Caki2 (cell line): ENCODE measurements at regions not wholly inside any gene's neighbourhood (a gene's known extent, or its start where the extent isn't known, plus 50 kb on each side); places are given as distances from the start of the nearest gene placed in this dataset.

Experiments used
- DNase-seq: peaks from one replicate; pipeline ENCODE4 v3.0.0-alpha.2; 2015; ENCODE audit warnings: low read depth
- in situ Hi-C: cut with HindIII; loops from 2 replicates; pipeline ENCODE4 v1.10.0; 2016; ENCODE audit warnings: low sequenced_read_pairs, low pct_unique_long_range_greater_than_20kb, mixed read lengths

- in situ Hi-C loops: no loop called here
- no peak for DNase-seq
Observed at GRCh38 chr1:232267837-232268598, 361.9 kb downstream of the SIPA1L2 start.

GRCh38 chr1:232267092-232267836 lies 362.7 kb downstream of the SIPA1L2 start:
- no peak for DNase-seq
- in situ Hi-C loops: no loop called here

- in situ Hi-C loops: no loop called here
Observed at GRCh38 chr1:232263452-232263851, 366.5 kb downstream of the SIPA1L2 start.

GRCh38 chr1:232262991-232263390 lies 366.9 kb downstream of the SIPA1L2 start:
- in situ Hi-C loops: no loop called here
- no peak for DNase-seq

More at GRCh38 chr1:232263452-232263851, 366.5 kb downstream of the SIPA1L2 start:
- DNase-seq: no peak

DNA sequence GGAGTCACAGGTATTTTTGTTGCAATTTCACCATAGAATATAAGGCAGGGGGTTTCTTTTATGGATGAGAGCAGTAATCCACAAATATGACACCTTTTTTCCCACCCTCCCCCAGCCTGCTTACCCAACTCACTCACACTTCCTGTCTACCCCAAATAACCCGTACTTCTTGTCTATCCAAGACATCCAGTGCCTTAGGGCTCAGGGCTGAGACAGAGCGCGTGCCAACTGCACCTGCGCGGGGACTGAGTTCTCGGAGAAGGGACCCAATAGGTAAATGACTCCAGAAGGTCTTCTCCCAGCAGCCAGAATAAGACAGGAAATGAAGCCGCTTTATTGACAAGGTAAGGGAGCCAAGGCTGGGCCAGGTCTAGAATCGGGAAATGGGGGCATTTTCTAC lies 369.1 kb downstream of the SIPA1L2 start:
- in situ Hi-C loops: no loop called here
- no peak for DNase-seq

- in situ Hi-C loops: no loop called here
- no peak for DNase-seq
Observed at GRCh38 chr1:232260045-232260444, 369.9 kb downstream of the SIPA1L2 start.

- in situ Hi-C loops: no loop called here
- no peak for DNase-seq
Observed at GRCh38 chr1:232259333-232259732, 370.6 kb downstream of the SIPA1L2 start.

DNA sequence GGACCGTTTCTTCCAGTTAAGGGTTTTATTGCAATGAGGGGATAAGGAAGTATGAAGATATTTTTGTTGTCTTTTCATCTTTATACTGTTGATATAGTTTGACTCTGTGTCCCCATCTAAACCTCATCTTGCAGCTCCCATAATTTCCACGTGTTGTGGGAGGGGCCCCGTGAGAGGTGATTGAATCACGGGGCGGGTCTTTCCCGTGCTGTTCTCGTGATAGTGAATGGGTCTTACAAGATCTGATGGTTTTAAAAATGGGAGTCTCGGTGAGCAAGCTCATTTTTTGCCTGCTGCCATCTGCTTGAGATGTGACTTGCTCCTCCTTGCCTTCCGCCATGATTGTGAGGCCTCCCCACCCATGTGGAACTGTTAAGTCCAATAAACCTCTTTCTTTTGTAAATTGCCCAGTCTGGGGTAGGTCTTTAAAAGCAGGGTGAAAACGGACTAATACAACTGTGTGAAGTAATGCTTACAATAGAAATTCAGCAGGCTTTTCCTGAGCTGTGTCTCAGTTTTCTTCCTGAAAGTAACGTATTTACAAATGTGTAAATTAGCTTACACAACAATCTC lies 377.3 kb downstream of the SIPA1L2 start:
- in situ Hi-C loops: no loop called here
- DNase-seq: no peak

- in situ Hi-C loops: no loop called here
Observed at GRCh38 chr1:232250838-232251237, 379.1 kb downstream of the SIPA1L2 start.

DNA sequence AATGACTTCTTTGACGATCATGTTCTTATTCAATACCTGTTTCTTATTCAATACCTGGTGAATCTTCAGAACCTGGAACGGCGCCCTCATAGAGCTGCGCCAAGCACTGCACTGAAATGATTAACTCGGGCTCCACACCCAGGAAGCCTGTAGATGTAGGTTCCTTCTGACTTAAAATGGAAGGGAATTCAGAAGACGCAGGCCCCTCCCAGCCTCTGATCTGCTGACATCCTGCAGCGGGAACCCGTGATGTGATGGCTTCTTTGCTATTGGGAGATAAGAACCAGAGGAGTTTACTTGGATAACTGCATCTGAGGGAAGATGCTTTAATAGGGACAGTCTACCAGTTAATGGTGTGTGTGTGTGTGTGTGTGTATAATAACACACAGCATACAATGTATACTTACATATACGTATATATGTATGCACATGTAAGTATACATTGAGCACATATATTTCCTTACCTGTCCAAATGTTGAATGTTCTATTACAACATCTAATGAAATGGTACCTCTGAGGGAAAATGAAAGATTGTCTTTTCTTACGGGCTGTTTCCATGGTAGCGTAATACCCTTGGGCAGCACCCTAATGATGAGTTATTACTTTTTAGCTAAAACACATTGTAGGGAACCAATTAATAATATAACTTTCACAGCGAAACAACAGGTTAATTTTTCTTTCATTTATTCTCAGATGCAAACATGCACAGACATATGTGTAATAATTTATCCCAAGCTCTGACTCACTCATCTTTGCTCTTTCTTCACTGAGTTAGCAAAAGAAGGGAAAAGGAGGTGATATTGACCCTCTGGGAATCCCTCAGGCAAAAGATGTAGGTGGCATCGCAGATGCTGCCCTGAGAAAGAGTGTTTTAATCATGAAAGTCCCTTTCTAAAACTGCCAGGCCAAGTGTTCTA lies 379.8 kb downstream of the SIPA1L2 start:
- in situ Hi-C loops: no loop called here
- DNase-seq: no peak

More at GRCh38 chr1:232250838-232251237, 379.1 kb downstream of the SIPA1L2 start:
- no peak for DNase-seq

- in situ Hi-C loops: no loop called here
Observed at GRCh38 chr1:232249339-232249738, 380.6 kb downstream of the SIPA1L2 start.

GRCh38 chr1:232248276-232248820 lies 381.6 kb downstream of the SIPA1L2 start:
- no peak for DNase-seq
- in situ Hi-C loops: no loop called here

More at GRCh38 chr1:232249339-232249738, 380.6 kb downstream of the SIPA1L2 start:
- no peak for DNase-seq

DNA sequence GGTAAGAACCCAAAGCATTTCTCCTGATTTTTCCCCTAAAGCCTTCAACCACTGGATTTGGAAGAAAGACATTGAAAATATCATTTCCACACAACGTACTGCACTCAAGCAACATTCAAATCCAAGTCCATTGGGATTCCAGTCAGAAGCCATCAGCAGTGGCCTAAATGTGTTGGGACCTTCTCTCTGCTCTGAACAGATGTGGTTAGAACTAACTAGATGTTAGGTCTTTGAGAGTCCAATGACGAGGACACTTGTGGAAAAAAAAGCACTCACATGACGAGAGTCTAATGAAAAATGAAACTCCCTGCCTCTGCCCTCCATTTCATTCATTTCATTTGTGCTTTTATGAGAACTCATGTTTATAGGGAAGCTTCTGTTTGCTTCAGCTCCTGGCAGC lies 382.3 kb downstream of the SIPA1L2 start:
- in situ Hi-C loops: no loop called here
- no peak for DNase-seq

DNA sequence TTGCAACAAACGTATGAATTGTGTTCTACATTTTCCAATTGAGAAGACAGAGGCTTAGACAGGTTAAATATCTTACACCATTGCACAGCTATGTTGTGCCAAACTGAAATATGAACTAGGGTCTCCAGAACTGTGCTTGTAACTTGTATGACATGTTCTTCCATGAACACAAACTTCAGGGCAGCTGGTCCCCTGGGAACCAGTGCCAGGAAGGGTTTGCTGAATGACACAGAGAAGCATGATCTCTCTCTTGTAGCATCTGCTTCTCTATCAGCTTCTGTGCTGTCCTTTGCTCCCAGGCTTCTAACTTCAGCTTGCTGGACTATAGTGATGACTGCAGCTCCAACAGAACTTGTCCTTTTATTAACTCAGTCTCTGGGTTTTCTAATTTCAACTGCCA lies 385.5 kb downstream of the SIPA1L2 start:
- no peak for DNase-seq

DNA sequence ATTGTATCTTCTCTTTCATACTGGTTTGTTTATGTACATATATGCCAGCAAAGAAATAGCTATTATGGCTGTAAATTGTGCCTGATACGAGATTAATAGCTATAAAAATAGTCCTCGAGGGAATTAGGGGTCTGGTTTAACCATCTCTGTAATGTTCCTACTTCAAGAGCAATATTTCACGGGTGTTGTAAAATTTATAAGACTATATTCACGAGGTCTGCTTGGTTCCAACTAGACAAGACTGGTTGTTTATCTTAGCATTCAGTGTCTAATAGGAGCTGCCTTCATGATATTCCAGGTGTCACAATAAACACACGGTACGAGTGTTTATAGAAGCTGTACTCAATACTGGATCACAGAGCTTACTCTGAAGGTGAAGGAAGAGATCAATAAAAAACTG lies 389.9 kb downstream of the SIPA1L2 start:
- DNase-seq: no peak
- in situ Hi-C loops: no loop called here

More for the DNA sequence above, 385.5 kb downstream of the SIPA1L2 start:
- in situ Hi-C loops: no loop called here

GRCh38 chr1:232239522-232239921 lies 390.4 kb downstream of the SIPA1L2 start:
- in situ Hi-C loops: no loop called here
- no peak for DNase-seq

DNA sequence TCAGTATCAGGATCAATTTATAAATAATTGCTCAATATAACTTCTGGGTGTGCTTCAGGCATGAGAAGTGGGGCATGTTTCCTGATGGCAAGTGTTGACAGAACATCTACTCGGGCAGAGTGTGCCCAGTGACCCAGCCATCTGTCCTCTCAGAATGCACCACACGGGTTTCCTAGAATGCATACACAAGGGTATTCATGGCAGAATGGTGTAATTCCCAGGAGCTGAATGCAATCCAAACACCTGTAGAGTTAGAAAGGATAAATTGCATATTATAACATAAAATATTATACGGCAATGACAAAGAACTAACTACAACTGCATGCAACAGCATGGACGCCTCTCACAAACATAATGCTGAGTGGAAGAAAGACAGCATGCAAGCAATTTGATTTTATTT lies 391.9 kb downstream of the SIPA1L2 start:
- no peak for DNase-seq
- in situ Hi-C loops: no loop called here

GRCh38 chr1:232227306-232227705 lies 402.6 kb downstream of the SIPA1L2 start:
- DNase-seq: no peak
- in situ Hi-C loops: no loop called here
